Mammary epithelial cell (primary cell): ENCODE measurements at regions not wholly inside any gene's neighbourhood (a gene's known extent, or its start where the extent isn't known, plus 50 kb on each side); places are given as distances from the start of the nearest gene placed in this dataset.
"Not testable (repeated sequence)": the region's sequence is repeated elsewhere in the genome, so short reads cannot be mapped to it uniquely, and the experiment has no call there.

Experiments used
- CTCF ChIP-seq, 2 donors: IDR thresholded peaks in 1 of 2; conservative IDR thresholded peaks in 1 of 2; 2 replicates each; pipeline ENCODE4 v1.5.1; 2011 to 2012; ENCODE audit warnings: inconsistent platforms in 2 of 2, low read length in 2 of 2, mild to moderate bottlenecking in 2 of 2, control low read depth in 1 of 2, low read depth in 1 of 2; ENCODE audit not compliant: insufficient read depth in 1 of 2; ENCODE audit errors: extremely low read depth in 1 of 2
- EZH2 ChIP-seq: IDR thresholded peaks from 2 replicates; pipeline ENCODE4 v1.6.1; 2012; ENCODE audit warnings: low read length, inconsistent platforms, borderline replicate concordance

DNA sequence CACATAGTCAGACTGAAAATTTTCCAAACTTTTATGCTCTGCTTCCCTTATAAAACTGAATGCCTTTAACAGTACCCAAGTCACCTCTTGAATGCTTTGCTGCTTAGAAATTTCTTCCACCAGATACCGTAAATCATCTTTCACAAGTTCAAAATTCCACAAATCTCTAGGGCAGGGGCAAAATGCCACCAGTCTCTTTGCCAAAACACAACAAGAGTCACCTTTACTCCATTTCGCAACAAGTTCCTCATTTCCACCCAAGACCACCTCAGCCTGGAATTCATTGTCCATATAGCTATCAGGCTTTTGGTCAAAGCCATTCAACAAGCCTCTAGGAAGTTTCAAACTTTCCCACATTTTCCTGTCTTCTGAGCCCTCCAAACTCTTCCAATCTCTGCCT is 221.6 kb upstream of the ONECUT1 start:
- not testable (repeated sequence) for TF ChIP-seq CTCF (conservative IDR thresholded peaks at IDR 0.05 in 1 of 2, IDR thresholded peaks at IDR 0.05 in 1 of 2; ENCODE audit: extremely low read depth in 1 of 2, insufficient read depth in 1 of 2, low read depth in 1 of 2, low read length in 2 of 2); EZH2
